Keratinocyte (primary cell): ENCODE measurements at regions not wholly inside any gene's neighbourhood (a gene's known extent, or its start where the extent isn't known, plus 50 kb on each side); places are given as distances from the start of the nearest gene placed in this dataset.

Source experiments
- DNase-seq: peaks from one replicate; pipeline ENCODE4 v3.0.0-alpha.2; 2011; ENCODE audit warnings: low read depth, missing footprints, low spot score
- FAIRE-seq: peaks from 2 replicates; lab custom pipeline; 2011; peaks lifted over from hg19 to GRCh38; lab: Jason Lieb, UNC
- H2AFZ ChIP-seq: 2 replicates; pipeline ENCODE4 v1.6.0; 2012; ENCODE audit warnings: low read length, control low read depth, inconsistent platforms; ENCODE audit not compliant: control insufficient read depth
- H3K27ac ChIP-seq: 2 replicates; pipeline ENCODE4 v1.5.1; 2011; ENCODE audit warnings: low read length; ENCODE audit not compliant: control insufficient read depth, insufficient read depth
- H3K27me3 ChIP-seq: 3 replicates; pipeline ENCODE4 v1.6.0; 2011; ENCODE audit warnings: low read length; ENCODE audit not compliant: control insufficient read depth, insufficient read depth; ENCODE audit errors: extremely low read depth
- H3K36me3 ChIP-seq, 2 experiments: 2 replicates in 1 of 2; 3 replicates in 1 of 2; pipeline ENCODE4 v1.5.1; 2011; ENCODE audit warnings: low read length in 2 of 2, mild to moderate bottlenecking in 1 of 2; ENCODE audit not compliant: control insufficient read depth in 2 of 2, insufficient read depth in 2 of 2; ENCODE audit errors: extremely low read depth in 1 of 2
- H3K4me1 ChIP-seq: 3 replicates; pipeline ENCODE4 v1.5.1; 2011; ENCODE audit warnings: low read length; ENCODE audit not compliant: control insufficient read depth, insufficient read depth; ENCODE audit errors: extremely low read depth
- H3K4me2 ChIP-seq: 3 replicates; pipeline ENCODE4 v1.6.0; 2011; ENCODE audit warnings: low read depth, low read length; ENCODE audit not compliant: control insufficient read depth, insufficient read depth; ENCODE audit errors: extremely low read depth
- H3K4me3 ChIP-seq, 3 experiments: fragments of 200-600 bp in 1 of 3; sonication (generic) in 1 of 3; 2 replicates in 2 of 3; 3 replicates in 1 of 3; pipeline ENCODE4 v1.5.1; 2011 to 2016; ENCODE audit warnings: low read length in 3 of 3, mild to moderate bottlenecking in 3 of 3, control low read depth in 2 of 3, inconsistent platforms in 1 of 3, low read depth in 1 of 3, mixed read lengths in 1 of 3, mixed run types in 1 of 3, moderate library complexity in 1 of 3; ENCODE audit not compliant: control insufficient read depth in 2 of 3, insufficient read depth in 2 of 3; ENCODE audit errors: extremely low read depth in 1 of 3
- H3K79me2 ChIP-seq: 2 replicates; pipeline ENCODE4 v1.6.0; 2012; ENCODE audit warnings: low read length; ENCODE audit not compliant: control insufficient read depth, insufficient read depth
- H3K9ac ChIP-seq: 3 replicates; pipeline ENCODE4 v1.6.0; 2011; ENCODE audit warnings: low read length; ENCODE audit not compliant: control insufficient read depth, insufficient read depth; ENCODE audit errors: extremely low read depth
- H3K9me1 ChIP-seq: 3 replicates; pipeline ENCODE4 v1.6.0; 2011; ENCODE audit warnings: low read length; ENCODE audit not compliant: control insufficient read depth, insufficient read depth; ENCODE audit errors: extremely low read depth
- H3K9me3 ChIP-seq: 2 replicates; pipeline ENCODE4 v1.5.1; 2012; ENCODE audit warnings: low read depth, low read length; ENCODE audit not compliant: control insufficient read depth
- H4K20me1 ChIP-seq: 3 replicates; pipeline ENCODE4 v1.6.0; 2011; ENCODE audit warnings: low read length; ENCODE audit not compliant: control insufficient read depth, insufficient read depth; ENCODE audit errors: extremely low read depth
- EZH2 ChIP-seq: IDR thresholded peaks from one replicate; pipeline ENCODE4 v1.6.1; 2012; ENCODE audit warnings: inconsistent platforms, mild to moderate bottlenecking, low read length, moderate library complexity
- dilution Hi-C: fragments of 300-500 bp; cut with MboI; formaldehyde crosslinking; loops from one replicate; pipeline ENCODE4 v1.7.0; 2020; ENCODE audit warnings: low sequenced_read_pairs; ENCODE audit not compliant: extremely low pct_ligation_motif_present
- TF ChIP-seq, protein P1 (sequence below), 3 experiments: IDR thresholded peaks in 1 of 3; conservative IDR thresholded peaks in 1 of 3; optimal IDR thresholded peaks in 1 of 3; 2 replicates in 2 of 3; 3 replicates in 1 of 3; pipeline versions ENCODE3 to v1.5.1; 2011; ENCODE audit warnings: low read length in 3 of 3, mild to moderate bottlenecking in 3 of 3, moderate library complexity in 2 of 3, control low read depth in 1 of 3, inconsistent platforms in 1 of 3; ENCODE audit not compliant: insufficient read depth in 2 of 3; ENCODE audit errors: extremely low read depth in 1 of 3

DNA sequence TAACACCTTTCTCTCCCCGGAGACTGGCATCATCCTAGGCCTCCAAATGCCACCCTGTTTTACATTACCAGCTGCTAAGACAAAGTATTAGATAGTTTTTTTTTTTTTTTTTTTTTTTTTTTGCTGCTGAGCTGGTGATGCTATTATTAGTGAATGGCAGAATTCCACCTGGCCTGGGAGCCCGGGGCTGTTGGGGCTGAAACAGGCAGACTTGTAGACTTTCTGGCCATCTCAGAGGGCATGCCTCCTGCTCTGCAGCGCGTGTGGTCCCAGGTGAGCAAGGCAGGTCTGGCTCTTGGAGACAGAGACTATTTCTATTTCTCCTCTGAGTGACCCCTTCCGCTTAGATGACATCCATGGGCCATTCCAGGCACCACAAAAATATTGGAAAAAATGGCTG lies 104.2 kb downstream of the EMX2 start:
- Histone ChIP-seq H4K20me1 (no peaks in the 10 kb centered on the region), H3K36me3 (no peaks in the 10 kb centered on the region), H3K27ac (no peak overlapping the region), H3K4me1 (peaks cover 2% of the 10 kb centered on the region), H3K79me2 (no peaks in the 10 kb centered on the region), H3K9ac (no peak overlapping the region), H3K27me3 (no peaks in the 10 kb centered on the region), H2AFZ (no peak overlapping the region), H3K9me3 (no peaks in the 10 kb centered on the region), H3K9me1 (no peaks in the 10 kb centered on the region), H3K4me2 (no peak overlapping the region), H3K4me3 (no peak overlapping the region)
- DNase-seq: no peak
- dilution Hi-C loops: no loop called here
- FAIRE-seq: no peak
- no peak for TF ChIP-seq EZH2
- TF ChIP-seq, protein P1, sequence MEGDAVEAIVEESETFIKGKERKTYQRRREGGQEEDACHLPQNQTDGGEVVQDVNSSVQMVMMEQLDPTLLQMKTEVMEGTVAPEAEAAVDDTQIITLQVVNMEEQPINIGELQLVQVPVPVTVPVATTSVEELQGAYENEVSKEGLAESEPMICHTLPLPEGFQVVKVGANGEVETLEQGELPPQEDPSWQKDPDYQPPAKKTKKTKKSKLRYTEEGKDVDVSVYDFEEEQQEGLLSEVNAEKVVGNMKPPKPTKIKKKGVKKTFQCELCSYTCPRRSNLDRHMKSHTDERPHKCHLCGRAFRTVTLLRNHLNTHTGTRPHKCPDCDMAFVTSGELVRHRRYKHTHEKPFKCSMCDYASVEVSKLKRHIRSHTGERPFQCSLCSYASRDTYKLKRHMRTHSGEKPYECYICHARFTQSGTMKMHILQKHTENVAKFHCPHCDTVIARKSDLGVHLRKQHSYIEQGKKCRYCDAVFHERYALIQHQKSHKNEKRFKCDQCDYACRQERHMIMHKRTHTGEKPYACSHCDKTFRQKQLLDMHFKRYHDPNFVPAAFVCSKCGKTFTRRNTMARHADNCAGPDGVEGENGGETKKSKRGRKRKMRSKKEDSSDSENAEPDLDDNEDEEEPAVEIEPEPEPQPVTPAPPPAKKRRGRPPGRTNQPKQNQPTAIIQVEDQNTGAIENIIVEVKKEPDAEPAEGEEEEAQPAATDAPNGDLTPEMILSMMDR (optimal IDR thresholded peaks at IDR 0.05 in 1 of 3, IDR thresholded peaks at IDR 0.05 in 1 of 3, conservative IDR thresholded peaks at IDR 0.05 in 1 of 3; ENCODE audit: extremely low read depth in 1 of 3, insufficient read depth in 2 of 3, low read length in 3 of 3): no peak

- no peaks in the 10 kb centered on the region for H3K27me3 ChIP-seq
These were observed 104.8 kb downstream of the EMX2 start for GRCh38 chr10:117647306-117647705.

More at GRCh38 chr10:117647306-117647705, 104.8 kb downstream of the EMX2 start:
- no peak for FAIRE-seq
- Histone ChIP-seq H3K9me3 (no peaks in the 10 kb centered on the region), H3K27ac (no peak overlapping the region), H3K9me1 (no peaks in the 10 kb centered on the region), H3K4me2 (no peak overlapping the region), H4K20me1 (no peaks in the 10 kb centered on the region), H3K79me2 (no peaks in the 10 kb centered on the region), H3K4me1 (peaks cover 2% of the 10 kb centered on the region), H3K9ac (no peak overlapping the region), H3K36me3 (no peaks in the 10 kb centered on the region), H2AFZ (no peak overlapping the region), H3K4me3 (no peak overlapping the region)
- TF ChIP-seq EZH2: no peak
- TF ChIP-seq, protein P1 (optimal IDR thresholded peaks at IDR 0.05 in 1 of 3, IDR thresholded peaks at IDR 0.05 in 1 of 3, conservative IDR thresholded peaks at IDR 0.05 in 1 of 3; ENCODE audit: extremely low read depth in 1 of 3, insufficient read depth in 2 of 3, low read length in 3 of 3): no peak
- dilution Hi-C loops: no loop called here
- no peak for DNase-seq
